H1 (cell line): ENCODE measurements at regions not wholly inside any gene's neighbourhood (a gene's known extent, or its start where the extent isn't known, plus 50 kb on each side); places are given as distances from the start of the nearest gene placed in this dataset.

Source experiments
- GTF2F1 ChIP-seq: IDR thresholded peaks from 2 replicates; pipeline ENCODE4 v1.6.1; 2012; ENCODE audit warnings: low read depth, low read length, improper control_type of control experiment, borderline replicate concordance
- MAFK ChIP-seq: IDR thresholded peaks from 2 replicates; pipeline ENCODE4 v1.6.1; 2012; ENCODE audit warnings: low read depth, mild to moderate bottlenecking, improper control_type of control experiment, low read length
- PHF8 ChIP-seq: fragments of 200-600 bp; sonication (generic); conservative IDR thresholded peaks from 2 replicates; pipeline ENCODE4 v1.7.1; 2012; ENCODE audit warnings: low read depth, mild to moderate bottlenecking, inconsistent platforms, low read length, moderate library complexity
- SP4 ChIP-seq: IDR thresholded peaks from 2 replicates; pipeline ENCODE4 v1.6.1; 2012; ENCODE audit warnings: low read length, inconsistent platforms
- TF ChIP-seq, protein P1 (sequence below): fragments of 300-600 bp; sonication (generic); IDR thresholded peaks from 2 replicates; pipeline ENCODE4 v1.7.1; 2012; ENCODE audit warnings: low read length, moderate library complexity, mild to moderate bottlenecking, inconsistent platforms; ENCODE audit not compliant: insufficient replicate concordance

DNA sequence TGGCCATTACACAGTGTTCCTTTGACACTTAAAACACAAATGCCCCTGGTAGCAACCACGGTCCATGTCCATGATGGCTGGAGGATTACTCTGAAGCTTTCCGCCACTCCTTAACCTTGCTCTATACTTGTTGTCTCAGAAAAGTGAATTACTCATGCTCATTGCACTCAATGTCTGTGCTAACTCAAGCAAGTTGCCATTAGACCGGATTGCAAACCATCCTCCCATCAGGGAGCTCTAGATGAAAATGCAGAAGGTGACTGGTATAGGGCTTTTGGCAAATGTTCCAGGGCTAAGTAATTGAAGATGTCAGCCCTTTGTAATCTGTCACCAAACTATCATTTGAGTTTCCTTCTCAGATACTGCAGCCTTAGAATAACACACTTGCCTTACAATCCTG, 1288.3 kb upstream of the B3GALT2 start (continued):
- TF ChIP-seq, protein P1, sequence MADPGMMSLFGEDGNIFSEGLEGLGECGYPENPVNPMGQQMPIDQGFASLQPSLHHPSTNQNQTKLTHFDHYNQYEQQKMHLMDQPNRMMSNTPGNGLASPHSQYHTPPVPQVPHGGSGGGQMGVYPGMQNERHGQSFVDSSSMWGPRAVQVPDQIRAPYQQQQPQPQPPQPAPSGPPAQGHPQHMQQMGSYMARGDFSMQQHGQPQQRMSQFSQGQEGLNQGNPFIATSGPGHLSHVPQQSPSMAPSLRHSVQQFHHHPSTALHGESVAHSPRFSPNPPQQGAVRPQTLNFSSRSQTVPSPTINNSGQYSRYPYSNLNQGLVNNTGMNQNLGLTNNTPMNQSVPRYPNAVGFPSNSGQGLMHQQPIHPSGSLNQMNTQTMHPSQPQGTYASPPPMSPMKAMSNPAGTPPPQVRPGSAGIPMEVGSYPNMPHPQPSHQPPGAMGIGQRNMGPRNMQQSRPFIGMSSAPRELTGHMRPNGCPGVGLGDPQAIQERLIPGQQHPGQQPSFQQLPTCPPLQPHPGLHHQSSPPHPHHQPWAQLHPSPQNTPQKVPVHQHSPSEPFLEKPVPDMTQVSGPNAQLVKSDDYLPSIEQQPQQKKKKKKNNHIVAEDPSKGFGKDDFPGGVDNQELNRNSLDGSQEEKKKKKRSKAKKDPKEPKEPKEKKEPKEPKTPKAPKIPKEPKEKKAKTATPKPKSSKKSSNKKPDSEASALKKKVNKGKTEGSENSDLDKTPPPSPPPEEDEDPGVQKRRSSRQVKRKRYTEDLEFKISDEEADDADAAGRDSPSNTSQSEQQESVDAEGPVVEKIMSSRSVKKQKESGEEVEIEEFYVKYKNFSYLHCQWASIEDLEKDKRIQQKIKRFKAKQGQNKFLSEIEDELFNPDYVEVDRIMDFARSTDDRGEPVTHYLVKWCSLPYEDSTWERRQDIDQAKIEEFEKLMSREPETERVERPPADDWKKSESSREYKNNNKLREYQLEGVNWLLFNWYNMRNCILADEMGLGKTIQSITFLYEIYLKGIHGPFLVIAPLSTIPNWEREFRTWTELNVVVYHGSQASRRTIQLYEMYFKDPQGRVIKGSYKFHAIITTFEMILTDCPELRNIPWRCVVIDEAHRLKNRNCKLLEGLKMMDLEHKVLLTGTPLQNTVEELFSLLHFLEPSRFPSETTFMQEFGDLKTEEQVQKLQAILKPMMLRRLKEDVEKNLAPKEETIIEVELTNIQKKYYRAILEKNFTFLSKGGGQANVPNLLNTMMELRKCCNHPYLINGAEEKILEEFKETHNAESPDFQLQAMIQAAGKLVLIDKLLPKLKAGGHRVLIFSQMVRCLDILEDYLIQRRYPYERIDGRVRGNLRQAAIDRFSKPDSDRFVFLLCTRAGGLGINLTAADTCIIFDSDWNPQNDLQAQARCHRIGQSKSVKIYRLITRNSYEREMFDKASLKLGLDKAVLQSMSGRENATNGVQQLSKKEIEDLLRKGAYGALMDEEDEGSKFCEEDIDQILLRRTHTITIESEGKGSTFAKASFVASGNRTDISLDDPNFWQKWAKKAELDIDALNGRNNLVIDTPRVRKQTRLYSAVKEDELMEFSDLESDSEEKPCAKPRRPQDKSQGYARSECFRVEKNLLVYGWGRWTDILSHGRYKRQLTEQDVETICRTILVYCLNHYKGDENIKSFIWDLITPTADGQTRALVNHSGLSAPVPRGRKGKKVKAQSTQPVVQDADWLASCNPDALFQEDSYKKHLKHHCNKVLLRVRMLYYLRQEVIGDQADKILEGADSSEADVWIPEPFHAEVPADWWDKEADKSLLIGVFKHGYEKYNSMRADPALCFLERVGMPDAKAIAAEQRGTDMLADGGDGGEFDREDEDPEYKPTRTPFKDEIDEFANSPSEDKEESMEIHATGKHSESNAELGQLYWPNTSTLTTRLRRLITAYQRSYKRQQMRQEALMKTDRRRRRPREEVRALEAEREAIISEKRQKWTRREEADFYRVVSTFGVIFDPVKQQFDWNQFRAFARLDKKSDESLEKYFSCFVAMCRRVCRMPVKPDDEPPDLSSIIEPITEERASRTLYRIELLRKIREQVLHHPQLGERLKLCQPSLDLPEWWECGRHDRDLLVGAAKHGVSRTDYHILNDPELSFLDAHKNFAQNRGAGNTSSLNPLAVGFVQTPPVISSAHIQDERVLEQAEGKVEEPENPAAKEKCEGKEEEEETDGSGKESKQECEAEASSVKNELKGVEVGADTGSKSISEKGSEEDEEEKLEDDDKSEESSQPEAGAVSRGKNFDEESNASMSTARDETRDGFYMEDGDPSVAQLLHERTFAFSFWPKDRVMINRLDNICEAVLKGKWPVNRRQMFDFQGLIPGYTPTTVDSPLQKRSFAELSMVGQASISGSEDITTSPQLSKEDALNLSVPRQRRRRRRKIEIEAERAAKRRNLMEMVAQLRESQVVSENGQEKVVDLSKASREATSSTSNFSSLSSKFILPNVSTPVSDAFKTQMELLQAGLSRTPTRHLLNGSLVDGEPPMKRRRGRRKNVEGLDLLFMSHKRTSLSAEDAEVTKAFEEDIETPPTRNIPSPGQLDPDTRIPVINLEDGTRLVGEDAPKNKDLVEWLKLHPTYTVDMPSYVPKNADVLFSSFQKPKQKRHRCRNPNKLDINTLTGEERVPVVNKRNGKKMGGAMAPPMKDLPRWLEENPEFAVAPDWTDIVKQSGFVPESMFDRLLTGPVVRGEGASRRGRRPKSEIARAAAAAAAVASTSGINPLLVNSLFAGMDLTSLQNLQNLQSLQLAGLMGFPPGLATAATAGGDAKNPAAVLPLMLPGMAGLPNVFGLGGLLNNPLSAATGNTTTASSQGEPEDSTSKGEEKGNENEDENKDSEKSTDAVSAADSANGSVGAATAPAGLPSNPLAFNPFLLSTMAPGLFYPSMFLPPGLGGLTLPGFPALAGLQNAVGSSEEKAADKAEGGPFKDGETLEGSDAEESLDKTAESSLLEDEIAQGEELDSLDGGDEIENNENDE: no peak
- TF ChIP-seq MAFK (no peak), SP4 (no peak), PHF8 (no peak), GTF2F1 (no peak)
